NCI-H1105 (cell line): ENCODE measurements at regions not wholly inside any gene's neighbourhood (a gene's known extent, or its start where the extent isn't known, plus 50 kb on each side); places are given as distances from the start of the nearest gene placed in this dataset.

Source experiments
- DNase-seq: peaks from one replicate; lab custom pipeline; 2025; lab: John Stamatoyannopoulos, UW

DNA sequence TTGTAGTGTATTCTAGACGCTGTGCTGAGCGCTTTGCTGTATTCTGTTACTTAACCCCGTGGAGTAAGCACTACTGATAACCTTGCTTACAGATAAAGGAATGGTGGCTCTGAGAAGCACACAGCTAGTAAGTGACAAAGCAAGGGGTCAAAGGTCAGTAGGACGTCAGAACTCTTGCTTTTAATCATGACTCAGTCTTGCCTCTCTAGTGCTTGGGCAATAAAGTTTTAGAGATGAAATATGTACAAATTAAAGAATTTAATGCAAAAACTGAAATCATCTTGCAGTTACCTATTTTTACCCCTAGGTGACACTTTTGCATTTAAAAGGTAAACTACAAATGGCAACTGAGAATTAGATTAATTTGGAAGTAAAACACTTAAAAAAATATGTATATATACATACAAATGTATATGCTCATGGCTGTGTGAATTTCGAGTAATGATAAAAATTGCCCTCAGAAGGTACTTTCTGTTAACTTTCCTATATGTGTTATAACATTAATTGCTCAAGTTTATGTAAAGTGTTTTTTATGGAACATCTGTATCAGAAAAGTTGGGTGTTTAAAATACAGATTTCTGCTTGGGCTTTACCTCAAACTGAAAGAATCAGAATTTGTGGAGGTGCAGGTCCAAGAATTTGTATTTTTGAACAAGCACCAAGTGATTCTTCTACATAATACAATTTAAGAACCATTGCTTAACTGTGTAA lies 175.1 kb upstream of the DAB2 start:
- DNase-seq, result no peak

DNA sequence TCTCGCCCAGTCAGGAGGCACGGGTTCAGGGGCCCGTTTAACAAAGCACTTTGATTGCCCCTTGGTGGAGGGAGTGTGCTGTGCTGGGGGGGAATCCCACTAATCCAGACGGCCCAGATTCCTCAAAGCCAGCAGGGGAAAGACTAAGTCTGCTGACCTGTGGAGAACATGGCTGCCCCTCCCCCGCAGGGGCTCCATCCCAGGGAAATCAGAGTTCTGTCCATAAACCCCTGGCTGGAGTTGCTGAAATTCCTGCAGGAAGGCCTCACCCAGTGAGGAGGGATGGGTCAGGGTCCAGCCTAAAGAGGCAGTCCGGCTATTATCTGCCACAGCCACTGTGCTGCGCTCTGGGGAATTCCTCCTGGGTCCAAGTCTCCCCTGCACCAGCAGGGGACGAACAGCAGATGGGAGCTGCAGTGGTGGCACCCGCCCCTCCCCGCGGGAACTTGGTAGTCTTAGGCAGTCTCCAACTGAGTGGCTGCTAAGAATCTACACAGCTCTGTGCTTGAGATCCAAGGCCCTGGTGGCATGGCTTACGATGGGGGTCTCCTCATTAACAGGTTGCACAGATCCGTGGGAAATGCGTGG lies 174.0 kb upstream of the DAB2 start:
- no peak for DNase-seq

DNA sequence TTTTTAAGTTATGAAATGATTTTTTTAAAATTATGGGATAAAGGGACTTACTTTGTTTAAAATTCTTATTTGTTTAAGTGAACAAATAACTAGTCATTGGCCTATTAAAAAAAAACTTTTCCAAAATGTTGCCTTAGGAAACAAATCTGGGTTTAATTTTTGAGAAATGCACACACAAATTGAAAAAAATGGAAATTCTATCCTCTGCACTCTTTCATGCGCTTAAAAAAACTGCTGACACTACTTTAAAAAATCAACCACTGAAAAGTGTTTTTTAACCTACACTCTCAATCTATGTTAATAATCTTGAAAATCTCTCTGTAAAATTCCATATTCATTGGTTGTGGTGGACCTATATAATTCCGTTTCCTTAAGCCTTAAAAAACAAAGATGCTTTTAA lies 163.4 kb upstream of the DAB2 start:
- no peak for DNase-seq

DNA sequence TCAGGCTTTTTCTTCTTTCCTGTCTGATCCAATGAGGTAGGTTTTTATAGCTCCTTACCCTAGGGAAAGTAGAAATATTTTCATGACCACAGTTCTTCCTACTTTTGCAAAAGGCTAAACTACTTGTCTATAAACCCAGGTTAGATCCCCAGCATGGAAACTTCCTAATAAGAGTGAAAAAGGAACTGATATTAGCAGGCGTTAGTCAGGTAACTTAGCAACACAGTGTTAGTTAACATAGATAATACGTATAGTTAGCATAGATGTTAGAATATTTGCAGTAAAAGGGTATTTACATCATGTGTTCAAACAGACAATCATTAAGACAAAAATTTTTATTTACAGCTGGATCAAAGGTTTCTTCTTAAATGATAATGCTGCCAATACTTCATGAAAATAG lies 162.9 kb upstream of the DAB2 start:
- no peak for DNase-seq

DNA sequence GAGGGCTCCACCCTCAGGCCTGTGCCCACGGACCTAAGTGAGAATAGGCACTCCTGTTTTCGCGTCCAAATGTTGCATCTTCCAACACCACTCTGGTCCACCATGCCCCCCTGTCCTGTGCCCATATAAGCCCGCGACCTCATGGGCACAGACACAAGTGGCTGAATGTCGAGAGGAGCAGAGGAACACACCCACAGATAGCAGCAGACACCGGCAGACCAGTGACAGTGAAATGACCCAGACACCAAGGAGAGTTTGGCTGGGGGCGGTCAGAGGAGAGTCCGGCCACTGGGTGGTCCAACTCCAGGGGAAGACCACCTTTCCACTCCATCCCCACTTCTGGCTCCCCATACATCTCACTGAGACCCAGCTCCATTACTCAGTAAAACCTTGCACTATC lies 161.4 kb upstream of the DAB2 start:
- DNase-seq, result no peak

DNA sequence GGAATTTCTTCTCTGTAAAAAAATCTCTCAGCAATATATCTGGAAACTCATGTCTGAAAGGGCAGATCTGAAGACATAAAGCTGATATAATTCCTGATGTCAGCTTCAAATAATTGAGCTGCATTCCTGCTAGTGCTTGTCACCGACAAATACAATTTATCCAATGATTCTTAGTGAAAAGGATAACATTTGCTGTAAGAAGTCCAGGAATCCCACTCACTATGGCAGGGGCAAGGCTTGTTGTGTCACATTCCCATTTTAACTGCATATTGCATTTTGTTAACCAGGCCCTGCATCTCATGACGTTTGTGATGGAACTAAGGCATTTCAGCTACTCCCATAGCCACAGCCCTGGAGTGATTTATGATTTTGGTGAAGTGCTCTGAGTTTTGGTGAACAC lies 160.1 kb upstream of the DAB2 start:
- DNase-seq, result no peak

DNA sequence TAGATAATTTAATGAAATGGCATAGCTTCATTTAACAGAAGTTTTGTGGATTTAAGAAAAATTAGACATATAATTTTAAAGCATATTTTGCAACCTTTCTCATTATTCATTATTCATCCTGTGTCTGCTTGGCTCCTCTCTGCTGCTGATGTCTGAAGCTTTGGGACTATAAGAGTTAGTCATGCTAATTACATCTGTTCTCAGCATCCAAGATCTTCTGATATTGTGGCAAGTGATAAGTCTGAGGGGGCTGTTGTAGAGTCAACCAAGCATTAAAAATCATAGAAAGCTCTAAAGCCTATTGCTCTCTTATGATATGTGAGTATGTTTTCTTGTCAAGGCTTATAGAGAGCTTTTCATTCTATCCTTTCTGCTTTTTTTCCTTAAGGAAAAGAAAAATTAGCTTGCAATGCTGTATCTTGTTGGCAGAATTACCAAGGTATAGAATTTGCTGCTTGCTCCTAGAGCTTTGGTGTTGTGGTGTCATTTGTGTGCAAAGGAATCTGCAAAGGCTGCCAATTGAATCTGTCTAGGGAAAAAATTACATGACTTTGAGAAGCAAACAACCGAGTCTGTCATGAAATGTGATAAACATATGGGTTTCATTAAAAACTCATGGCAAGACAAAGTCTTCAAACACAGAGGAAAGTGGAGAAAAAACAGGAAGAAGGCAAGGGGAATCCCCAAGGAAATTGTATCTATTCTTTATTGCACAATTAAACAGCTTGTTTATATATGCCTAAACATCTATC lies 156.1 kb upstream of the DAB2 start:
- no peak for DNase-seq

DNA sequence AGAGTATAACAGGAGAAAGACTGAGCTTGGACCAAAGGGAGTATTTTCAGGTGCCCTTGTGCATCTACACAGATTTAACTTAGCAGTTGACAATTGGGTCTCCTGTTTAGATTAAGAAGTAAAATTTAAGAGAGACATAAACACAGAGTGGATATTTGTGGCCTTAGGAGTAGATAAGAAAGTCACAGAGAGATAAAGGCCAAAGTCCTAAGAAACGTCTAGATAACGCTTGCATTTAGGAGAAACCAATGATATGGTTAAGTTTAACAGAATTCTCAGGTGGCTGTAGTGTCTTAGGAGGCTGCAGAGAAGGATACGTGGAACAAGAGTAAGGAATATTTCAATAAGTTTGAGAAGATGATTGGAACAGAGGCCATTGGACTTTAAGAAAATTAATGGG lies 155.0 kb upstream of the DAB2 start:
- no peak for DNase-seq

DNA sequence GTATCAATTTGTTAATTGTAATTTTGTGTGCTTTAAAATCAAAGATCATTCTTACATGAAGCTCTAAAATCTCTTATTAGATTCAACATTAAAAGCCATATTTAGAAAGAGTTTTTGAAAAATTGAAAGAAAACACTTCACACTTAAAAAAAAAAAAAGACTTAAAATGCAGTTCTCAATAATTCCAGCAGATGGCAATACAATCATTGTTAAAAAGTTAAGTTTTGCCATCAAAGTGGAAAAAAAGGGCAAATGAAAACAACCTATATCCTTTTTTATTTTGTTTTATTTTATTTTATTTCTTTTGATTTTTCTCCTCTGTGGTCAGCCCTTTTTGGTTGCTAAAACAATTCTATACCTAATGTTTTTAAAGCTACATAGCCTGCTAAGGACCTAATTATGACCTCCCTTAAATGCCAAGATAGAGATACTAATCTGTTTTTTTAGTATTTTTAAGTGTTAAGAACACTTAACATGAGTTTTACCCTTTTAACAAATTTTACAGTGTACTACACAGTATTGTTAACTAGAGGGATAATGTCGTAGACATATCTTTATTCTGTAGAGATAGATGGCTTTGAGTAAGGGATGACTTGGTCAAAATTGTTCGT lies 154.2 kb upstream of the DAB2 start:
- DNase-seq, result no peak

DNA sequence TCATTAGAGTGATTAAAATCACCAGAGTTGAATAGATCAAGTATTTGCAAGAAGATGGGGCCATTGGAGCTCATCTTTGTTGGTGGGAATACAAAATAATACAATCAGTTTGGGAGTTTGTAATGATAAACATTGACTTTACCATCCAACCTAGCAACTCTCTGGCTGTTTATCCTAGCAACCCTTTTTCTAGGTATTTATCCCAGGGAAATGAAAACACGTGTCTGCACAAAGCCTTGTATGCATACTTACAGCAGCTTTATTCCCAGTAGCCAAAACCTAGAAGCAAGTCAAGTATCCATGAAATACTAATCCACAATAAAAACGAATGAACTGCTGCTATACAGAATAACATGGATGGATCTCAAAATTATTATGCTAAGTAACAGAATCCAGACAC lies 152.7 kb upstream of the DAB2 start:
- no peak for DNase-seq

DNA sequence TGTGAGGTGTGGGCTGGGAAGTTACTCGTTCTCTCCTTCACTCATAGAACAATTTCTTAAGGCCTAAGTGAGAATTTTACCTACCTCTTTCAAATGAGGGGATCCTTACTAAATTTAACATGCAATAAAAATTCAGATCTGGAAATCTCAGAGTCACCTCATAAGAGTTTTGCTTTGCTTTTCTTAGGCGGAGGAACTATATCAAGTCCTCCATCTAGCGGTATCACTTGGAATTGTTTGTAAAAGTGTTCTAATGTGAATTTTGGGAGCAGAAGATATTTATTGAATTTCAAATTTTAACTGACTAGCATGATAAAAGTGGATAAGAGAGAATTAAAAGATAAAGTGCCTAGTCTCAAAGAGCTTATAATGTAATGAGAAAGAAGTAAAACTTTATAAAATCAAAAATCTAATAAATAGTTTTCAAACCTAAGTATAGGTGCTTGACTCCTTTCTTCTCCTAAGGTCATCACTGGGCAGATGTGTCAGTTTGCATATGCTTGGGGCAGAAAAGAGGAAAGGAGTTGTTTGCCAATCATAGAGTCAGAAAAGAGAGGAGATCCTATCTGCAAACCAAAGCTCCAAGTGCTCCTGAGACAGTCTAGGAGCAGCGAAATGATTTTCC lies 145.7 kb upstream of the DAB2 start:
- DNase-seq, result no peak

DNA sequence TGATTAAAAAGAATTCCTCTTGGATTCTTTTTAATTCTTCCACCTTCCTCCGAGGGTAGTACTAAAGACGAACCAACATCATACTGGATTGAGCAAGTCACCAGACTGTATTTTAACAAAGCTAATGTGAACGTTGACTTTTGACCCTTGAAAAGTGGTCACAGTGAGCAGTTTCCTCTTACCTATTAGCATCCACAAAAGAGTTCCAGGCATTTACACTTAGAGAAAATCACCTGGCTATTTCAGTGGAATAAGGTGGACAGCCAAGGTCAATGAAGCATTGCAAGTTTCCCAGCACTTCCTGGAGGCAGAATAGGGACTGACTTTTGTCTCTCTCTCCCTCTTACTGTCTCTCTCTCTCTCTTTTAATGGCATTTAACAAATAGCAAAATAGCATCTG lies 145.1 kb upstream of the DAB2 start:
- no peak for DNase-seq

DNA sequence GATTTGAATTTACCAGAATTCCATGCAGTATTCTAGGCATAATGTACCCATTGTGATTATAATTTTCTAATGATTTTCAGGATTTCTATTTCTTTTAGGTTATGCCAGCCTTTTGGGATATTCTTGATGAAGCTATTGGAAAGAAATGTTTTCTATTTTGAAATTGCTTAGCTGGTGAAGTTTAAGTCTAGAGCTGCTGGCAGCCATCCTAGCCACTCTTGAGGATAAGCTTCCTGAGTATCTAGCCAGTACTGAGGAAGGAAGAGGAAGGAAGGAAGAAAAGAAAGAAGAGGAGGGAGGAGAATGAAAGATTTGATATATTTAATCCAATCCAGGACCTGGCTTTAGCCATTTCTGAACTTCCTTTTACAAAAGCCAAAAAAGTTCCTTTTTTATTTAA lies 142.1 kb upstream of the DAB2 start:
- DNase-seq, result no peak

DNA sequence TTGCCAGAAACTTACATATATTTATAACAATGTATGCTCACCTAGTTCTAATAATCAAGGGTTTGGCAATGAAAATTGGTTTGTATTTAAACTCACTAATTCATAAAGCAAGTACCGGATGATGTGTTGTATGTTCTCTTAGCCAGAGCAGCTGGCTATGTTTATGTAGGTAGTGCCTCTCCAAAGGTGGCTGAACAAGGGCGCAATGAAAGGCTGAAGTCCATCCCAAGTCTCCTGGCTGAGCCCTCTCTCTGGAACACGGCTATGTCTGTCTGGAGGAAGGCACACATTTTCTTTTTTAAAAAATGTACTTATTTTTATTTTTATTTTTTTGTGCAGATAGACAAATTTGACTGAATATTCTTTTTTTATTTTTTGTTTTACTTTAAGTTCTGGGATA lies 141.2 kb upstream of the DAB2 start:
- no peak for DNase-seq

DNA sequence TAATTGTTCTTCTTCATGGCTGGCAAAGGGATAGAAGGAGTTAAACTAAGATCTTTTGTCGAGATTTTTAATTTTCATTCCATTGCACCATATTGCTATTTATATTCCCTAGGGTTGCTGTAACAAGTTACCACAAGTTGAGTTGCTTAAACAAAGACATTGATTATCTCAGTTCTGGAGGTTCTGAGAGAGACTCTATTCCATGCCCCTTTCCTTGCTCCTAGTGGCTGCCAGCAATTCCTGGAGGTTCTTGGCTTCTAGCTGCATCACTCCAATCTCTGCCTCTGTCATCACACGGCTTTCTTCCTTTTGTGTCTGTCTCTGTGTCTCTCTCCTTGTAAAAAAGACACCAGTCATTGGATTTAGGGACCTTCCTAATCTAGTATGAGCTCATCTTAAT lies 136.6 kb upstream of the DAB2 start:
- DNase-seq, result no peak

DNA sequence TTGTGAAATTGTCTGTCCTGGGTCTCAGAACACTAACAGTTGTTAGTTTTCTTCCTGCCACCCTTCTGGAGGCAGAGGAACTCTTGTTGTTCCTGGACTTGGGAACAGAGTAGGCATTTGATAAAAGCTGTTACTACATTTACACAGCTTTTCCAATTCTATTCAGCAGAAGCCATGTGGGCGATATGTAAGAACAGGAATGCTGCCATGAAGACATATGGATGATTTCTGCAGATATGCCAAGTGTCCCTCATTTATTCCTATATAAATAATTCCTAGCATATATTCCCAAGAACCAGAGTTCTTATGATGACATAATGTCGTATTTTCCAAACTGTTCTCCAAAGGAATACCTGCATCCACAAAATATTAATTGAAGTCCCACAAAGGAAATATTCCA lies 135.9 kb upstream of the DAB2 start:
- DNase-seq, result no peak

DNA sequence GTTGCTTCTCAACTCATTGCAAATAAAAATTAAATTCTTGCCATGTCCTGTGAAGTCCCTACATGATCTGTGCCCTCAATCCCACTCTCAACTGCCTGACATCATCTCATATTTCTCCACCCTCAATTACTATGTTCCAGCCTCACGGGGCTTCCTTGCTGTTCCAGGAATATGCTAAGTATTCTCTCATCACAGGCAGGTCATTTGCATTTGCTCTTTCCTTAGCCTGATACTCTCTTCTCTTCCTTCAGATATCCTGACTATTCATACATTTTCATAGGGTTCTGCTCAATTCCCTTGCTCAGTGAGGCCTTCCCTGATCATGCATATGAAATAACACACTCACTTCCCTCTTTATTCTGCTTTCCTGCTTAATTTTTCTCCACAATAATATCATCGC lies 135.1 kb upstream of the DAB2 start:
- DNase-seq, result no peak

DNA sequence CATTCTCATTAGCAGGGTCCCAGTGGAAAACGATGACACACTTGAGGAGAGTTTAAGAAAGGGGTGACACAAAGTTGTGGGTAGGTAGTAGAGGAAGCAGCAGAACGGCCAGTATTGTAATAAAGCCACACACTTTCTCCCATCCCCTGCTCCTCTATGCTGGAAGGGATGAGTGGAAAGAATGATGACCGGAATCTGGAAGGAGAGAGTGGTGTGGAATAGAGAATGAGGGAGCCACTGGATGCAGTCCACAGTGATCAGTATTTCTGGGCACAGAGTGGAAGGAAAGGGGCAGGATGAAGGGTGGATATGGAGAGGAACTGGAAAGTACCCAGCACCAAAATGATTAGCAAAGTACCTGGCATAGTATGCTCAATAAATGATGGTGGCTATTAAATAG lies 133.8 kb upstream of the DAB2 start:
- no peak for DNase-seq

DNA sequence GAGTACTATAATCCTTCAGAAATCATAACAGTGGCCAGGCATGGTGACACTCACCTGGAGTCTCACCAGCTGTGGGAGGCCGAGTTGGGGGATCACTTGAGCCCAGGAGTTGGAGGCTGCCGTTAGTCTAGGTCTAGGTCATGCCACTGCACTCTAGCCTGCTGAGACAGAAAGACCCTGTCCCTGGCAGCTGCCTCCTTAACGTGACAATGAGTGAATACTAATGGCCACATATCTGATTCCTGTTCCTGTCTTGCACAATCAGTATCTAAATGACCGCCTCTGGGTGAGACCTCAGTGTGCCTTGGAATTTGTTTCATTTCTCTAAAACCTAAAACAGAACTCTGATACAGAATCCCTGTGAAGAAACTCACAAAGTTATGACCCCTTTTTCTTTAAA lies 131.0 kb upstream of the DAB2 start:
- DNase-seq, result no peak

DNA sequence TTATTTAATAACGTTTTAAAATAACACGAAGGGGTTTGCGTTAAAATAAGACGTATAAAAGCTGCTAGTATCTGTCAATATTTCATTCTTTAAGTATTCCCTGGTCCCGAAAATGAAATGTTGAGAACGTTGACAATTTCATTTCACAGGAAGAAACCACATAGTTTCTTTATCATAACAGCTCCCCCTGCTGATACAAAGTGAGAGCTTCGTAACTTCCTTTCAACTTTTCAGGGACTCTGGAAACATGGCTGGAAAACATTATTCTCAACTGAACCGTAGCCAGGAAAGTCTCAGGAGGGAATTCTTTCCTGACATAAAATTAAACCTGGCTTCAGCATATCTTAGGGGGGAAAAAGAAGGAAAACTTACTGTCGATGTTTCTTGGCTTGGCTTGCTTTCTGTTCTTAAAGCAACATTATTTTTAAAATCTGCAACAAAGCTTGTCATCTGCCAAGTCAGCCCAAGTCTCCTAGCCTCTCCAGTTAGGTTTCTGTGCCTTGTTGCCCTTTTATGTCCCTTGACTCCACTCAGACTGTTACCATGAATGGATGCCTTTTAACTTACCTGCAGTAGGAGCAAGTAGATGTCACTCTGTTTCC lies 122.9 kb upstream of the DAB2 start:
- peak; percentile 19 for DNase-seq

DNA sequence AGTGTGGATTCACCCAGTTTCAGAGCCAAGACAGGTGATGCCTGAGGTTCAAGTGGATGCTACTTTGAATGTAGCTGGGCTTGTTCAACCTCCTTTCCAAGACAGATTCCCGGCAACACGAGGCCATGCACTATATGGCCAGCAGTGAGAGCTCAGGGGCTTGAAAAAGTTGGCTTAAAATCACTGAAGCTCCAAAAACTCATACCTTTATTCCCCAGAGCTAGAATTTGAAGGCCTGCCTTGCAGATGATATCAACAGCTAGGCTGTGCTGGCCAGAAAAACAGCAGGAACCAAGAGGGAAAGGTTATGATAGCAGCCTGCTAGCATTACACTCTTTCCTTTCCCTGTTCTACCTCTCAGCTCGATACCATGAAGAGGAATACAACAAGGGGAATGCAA lies 120.2 kb upstream of the DAB2 start:
- no peak for DNase-seq

DNA sequence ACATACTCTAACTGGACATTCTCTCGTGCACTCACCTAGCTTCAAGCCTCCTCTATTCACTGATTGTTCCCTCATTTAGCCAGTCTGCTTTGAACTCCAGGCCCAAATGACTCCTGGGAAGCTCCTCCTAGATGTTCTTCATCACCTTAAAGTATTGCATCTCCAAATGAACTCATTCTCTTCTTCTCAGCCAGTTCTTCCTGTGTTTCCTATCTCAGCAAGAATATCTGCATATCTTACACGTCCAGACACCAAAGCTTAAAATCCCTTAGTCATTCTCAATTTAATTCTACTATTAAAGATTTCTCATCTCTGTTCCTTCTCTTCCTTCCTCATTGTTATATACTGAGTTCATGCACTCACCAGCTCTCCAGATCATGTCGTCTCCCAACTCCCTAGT lies 118.6 kb upstream of the DAB2 start:
- DNase-seq, result no peak
